DOHH2 (cell line): ENCODE measurements at regions not wholly inside any gene's neighbourhood (a gene's known extent, or its start where the extent isn't known, plus 50 kb on each side); places are given as distances from the start of the nearest gene placed in this dataset.

Experiments
- EZH2phosphoT487 ChIP-seq: fragments of 200-600 bp; sonication (generic); IDR thresholded peaks from 2 replicates; pipeline ENCODE4 v1.6.1; 2017; ENCODE audit warnings: borderline replicate concordance, mild to moderate bottlenecking, antibody characterized with exemption, low read length, moderate library complexity, mixed read lengths
- TF ChIP-seq, protein P1 (sequence below): fragments of 200-600 bp; sonication (generic); IDR thresholded peaks from one replicate; pipeline ENCODE4 v1.5.1; 2014; ENCODE audit warnings: antibody characterized with exemption, mild to moderate bottlenecking, low read depth, low read length; ENCODE audit not compliant: poor library complexity, severe bottlenecking

DNA sequence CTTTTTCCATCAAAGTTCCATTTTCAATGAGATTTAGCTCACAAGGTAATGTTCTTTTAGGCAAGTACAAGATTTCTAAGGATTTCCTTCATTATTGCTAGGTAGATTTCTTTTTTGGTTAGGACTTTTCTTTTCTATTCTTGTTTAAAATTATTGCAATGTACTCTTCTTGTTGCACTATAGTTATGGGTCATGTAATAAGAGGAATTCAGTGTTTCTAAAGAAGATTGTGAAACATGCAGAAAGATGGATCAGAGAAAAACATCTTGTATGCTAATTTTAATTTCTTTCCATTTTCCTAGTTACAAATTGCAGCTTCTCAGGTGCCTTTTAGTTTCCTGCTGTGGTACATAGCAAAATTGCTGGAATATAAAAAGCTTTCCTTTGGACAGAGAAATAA is 56.1 kb downstream of the BTG1 start:
- TF ChIP-seq, protein P1, sequence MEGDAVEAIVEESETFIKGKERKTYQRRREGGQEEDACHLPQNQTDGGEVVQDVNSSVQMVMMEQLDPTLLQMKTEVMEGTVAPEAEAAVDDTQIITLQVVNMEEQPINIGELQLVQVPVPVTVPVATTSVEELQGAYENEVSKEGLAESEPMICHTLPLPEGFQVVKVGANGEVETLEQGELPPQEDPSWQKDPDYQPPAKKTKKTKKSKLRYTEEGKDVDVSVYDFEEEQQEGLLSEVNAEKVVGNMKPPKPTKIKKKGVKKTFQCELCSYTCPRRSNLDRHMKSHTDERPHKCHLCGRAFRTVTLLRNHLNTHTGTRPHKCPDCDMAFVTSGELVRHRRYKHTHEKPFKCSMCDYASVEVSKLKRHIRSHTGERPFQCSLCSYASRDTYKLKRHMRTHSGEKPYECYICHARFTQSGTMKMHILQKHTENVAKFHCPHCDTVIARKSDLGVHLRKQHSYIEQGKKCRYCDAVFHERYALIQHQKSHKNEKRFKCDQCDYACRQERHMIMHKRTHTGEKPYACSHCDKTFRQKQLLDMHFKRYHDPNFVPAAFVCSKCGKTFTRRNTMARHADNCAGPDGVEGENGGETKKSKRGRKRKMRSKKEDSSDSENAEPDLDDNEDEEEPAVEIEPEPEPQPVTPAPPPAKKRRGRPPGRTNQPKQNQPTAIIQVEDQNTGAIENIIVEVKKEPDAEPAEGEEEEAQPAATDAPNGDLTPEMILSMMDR, result no peak
- no peak for TF ChIP-seq EZH2phosphoT487
